ENCODE measurements at regions not wholly inside any gene's neighbourhood (a gene's known extent, or its start where the extent isn't known, plus 50 kb on each side); places are given as distances from the start of the nearest gene placed in this dataset.

- Histone ChIP-seq H3K4me1 (peaks cover 0 to 11% (median 9%) of the 10 kb centered on the region in 4 donors), H3K9me3 (no peaks in the 10 kb centered on the region), H3K27ac (no peak overlapping the region), H3K27me3 (peaks cover 34% of the 10 kb centered on the region), H3K36me3 (no peaks in the 10 kb centered on the region), H3K4me3 (no peak overlapping the region)
- intact Hi-C loops (cut with DNase I; ENCODE audit: low total_unique reads) (no loop called here), in situ Hi-C loops (cut with MboI; ENCODE audit: low pct_ligation_motif_present in 1 of 4, low pct_unique_long_range_greater_than_20kb in 1 of 4, low sequenced_read_pairs in 3 of 4) (no loop called here)
- TF ChIP-seq CTCF (IDR thresholded peaks at IDR 0.05) = no peak
- TF ChIP-seq EP300 (IDR thresholded peaks at IDR 0.05; ENCODE audit: low read depth) = no peak
- no peak for TF ChIP-seq POLR2AphosphoS5 (IDR thresholded peaks at IDR 0.05)
- TF ChIP-seq POLR2A (IDR thresholded peaks at IDR 0.05) = no peak
- 40 to 68% methylated on average over 1 to 2 of the region's 3 CpGs for WGBS, 2 donors (ENCODE audit: low coverage in 1 of 2)
- no peak for DNase-seq
Measured at GRCh38 chr6:27100921-27101320, 146.6 kb upstream of the PRSS16 start.

GRCh38 chr6:27101824-27102223, 145.7 kb upstream of the PRSS16 start:
- Histone ChIP-seq H3K9me3 (no peaks in the 10 kb centered on the region), H3K27ac (no peak overlapping the region), H3K27me3 (peaks cover 25% of the 10 kb centered on the region), H3K4me3 (no peak overlapping the region), H3K36me3 (no peaks in the 10 kb centered on the region), H3K4me1 (peaks cover 0 to 7% (median 6%) of the 10 kb centered on the region in 4 donors)
- TF ChIP-seq POLR2A (IDR thresholded peaks at IDR 0.05) (no peak), CTCF (IDR thresholded peaks at IDR 0.05) (no peak), POLR2AphosphoS5 (IDR thresholded peaks at IDR 0.05) (no peak), EP300 (IDR thresholded peaks at IDR 0.05; ENCODE audit: low read depth) (no peak)
- in situ Hi-C loops (cut with MboI; ENCODE audit: low pct_ligation_motif_present in 1 of 4, low pct_unique_long_range_greater_than_20kb in 1 of 4, low sequenced_read_pairs in 3 of 4) (no loop called here), intact Hi-C loops (cut with DNase I; ENCODE audit: low total_unique reads) (no loop called here)
- DNase-seq = no peak
- WGBS, 2 donors (ENCODE audit: low coverage in 1 of 2) = 60 to 64% methylated on average over 1 to 3 of the region's 3 CpGs

- in situ Hi-C loops (cut with MboI; ENCODE audit: low pct_ligation_motif_present in 1 of 4, low pct_unique_long_range_greater_than_20kb in 1 of 4, low sequenced_read_pairs in 3 of 4) = no loop called here
- H3K4me3 ChIP-seq = no peak overlapping the region
- 68 to 79% methylated on average over 3 of the region's 3 CpGs for WGBS, 2 donors (ENCODE audit: low coverage in 1 of 2)
- H3K27ac ChIP-seq = no peak overlapping the region
- no peak for DNase-seq
- no peak for TF ChIP-seq POLR2AphosphoS5 (IDR thresholded peaks at IDR 0.05)
- no peak for TF ChIP-seq POLR2A (IDR thresholded peaks at IDR 0.05)
- TF ChIP-seq CTCF (IDR thresholded peaks at IDR 0.05) = no peak
- TF ChIP-seq EP300 (IDR thresholded peaks at IDR 0.05; ENCODE audit: low read depth) = no peak
- intact Hi-C loops (cut with DNase I; ENCODE audit: low total_unique reads) = no loop called here
- no peaks in the 10 kb centered on the region for H3K36me3 ChIP-seq
- H3K9me3 ChIP-seq = no peaks in the 10 kb centered on the region
- H3K27me3 ChIP-seq = no peaks in the 10 kb centered on the region
- H3K4me1 ChIP-seq = no peaks in the 10 kb centered on the region
Measured at GRCh38 chr6:27106382-27106781, 141.1 kb upstream of the PRSS16 start.

GRCh38 chr6:27111743-27112142, 135.8 kb upstream of the PRSS16 start:
- Histone ChIP-seq H3K4me1 (no peaks in the 10 kb centered on the region), H3K36me3 (no peaks in the 10 kb centered on the region), H3K27me3 (peaks cover 12% of the 10 kb centered on the region), H3K4me3 (no peak overlapping the region), H3K27ac (no peak overlapping the region), H3K9me3 (no peaks in the 10 kb centered on the region)
- intact Hi-C loops (cut with DNase I; ENCODE audit: low total_unique reads) (no loop called here), in situ Hi-C loops (cut with MboI; ENCODE audit: low pct_ligation_motif_present in 1 of 4, low pct_unique_long_range_greater_than_20kb in 1 of 4, low sequenced_read_pairs in 3 of 4) (no loop called here)
- 57 to 73% methylated on average over 1 to 2 of the region's 2 CpGs for WGBS, 2 donors (ENCODE audit: low coverage in 1 of 2)
- DNase-seq = no peak
- TF ChIP-seq POLR2AphosphoS5 (IDR thresholded peaks at IDR 0.05) = no peak
- TF ChIP-seq EP300 (IDR thresholded peaks at IDR 0.05; ENCODE audit: low read depth) = no peak
- TF ChIP-seq POLR2A (IDR thresholded peaks at IDR 0.05) = no peak
- TF ChIP-seq CTCF (IDR thresholded peaks at IDR 0.05) = no peak

Data from transverse colon (tissue), 4 donors.